ENCODE measurements at regions not wholly inside any gene's neighbourhood (a gene's known extent, or its start where the extent isn't known, plus 50 kb on each side); places are given as distances from the start of the nearest gene placed in this dataset.

DNA sequence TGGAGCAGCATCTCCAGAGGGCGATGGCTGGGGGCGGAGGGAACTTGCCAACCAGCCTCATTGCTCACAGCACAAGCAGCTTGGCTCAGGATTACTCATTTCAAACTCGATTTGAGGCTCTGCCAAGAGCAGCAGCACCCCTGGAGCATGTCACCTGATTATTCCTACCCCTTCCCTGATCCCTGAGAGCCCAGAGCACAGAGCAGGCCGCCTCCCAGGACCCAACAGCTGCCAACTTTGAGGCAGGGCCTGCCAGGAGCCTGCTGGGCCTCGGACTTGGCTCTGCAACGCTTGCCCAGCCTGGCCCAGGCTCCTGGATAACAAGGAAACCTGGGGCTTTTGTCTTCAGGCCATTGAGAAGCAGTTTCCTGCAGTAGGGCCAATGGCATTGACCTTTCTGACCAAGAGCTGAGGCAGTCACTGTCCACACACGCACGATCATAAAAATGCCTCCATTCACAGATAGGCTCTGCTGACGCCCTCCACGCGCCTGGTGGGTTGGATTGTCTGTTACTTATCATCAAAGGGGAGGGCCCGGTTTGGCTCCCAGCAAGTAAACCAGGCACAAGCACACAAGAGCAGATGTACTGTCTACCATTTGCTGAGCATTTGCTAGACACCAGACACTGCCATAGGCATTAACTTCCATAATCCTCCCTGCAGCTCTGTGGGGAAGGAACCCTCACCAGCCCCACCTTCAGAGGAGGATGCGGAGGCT lies 406.6 kb upstream of the EEF2KMT start:
- TF ChIP-seq TCF4 (CRISPR knock-in tag; IDR thresholded peaks at IDR 0.05; ENCODE audit: borderline replicate concordance), result peak; percentile 36; the same call in 1 of the 2 replicates
- TF ChIP-seq, protein P1, sequence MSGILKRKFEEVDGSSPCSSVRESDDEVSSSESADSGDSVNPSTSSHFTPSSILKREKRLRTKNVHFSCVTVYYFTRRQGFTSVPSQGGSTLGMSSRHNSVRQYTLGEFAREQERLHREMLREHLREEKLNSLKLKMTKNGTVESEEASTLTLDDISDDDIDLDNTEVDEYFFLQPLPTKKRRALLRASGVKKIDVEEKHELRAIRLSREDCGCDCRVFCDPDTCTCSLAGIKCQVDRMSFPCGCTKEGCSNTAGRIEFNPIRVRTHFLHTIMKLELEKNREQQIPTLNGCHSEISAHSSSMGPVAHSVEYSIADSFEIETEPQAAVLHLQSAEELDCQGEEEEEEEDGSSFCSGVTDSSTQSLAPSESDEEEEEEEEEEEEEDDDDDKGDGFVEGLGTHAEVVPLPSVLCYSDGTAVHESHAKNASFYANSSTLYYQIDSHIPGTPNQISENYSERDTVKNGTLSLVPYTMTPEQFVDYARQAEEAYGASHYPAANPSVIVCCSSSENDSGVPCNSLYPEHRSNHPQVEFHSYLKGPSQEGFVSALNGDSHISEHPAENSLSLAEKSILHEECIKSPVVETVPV (CRISPR knock-in tag; IDR thresholded peaks at IDR 0.05), result no peak
- TF ChIP-seq, protein P2, sequence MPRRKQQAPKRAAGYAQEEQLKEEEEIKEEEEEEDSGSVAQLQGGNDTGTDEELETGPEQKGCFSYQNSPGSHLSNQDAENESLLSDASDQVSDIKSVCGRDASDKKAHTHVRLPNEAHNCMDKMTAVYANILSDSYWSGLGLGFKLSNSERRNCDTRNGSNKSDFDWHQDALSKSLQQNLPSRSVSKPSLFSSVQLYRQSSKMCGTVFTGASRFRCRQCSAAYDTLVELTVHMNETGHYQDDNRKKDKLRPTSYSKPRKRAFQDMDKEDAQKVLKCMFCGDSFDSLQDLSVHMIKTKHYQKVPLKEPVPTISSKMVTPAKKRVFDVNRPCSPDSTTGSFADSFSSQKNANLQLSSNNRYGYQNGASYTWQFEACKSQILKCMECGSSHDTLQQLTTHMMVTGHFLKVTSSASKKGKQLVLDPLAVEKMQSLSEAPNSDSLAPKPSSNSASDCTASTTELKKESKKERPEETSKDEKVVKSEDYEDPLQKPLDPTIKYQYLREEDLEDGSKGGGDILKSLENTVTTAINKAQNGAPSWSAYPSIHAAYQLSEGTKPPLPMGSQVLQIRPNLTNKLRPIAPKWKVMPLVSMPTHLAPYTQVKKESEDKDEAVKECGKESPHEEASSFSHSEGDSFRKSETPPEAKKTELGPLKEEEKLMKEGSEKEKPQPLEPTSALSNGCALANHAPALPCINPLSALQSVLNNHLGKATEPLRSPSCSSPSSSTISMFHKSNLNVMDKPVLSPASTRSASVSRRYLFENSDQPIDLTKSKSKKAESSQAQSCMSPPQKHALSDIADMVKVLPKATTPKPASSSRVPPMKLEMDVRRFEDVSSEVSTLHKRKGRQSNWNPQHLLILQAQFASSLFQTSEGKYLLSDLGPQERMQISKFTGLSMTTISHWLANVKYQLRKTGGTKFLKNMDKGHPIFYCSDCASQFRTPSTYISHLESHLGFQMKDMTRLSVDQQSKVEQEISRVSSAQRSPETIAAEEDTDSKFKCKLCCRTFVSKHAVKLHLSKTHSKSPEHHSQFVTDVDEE (CRISPR knock-in tag; IDR thresholded peaks at IDR 0.05), result peak; percentile 52; the same call in 1 of the 2 replicates
- peak; percentile 53; the same call in 1 of the 3 replicates for ATAC-seq

DNA sequence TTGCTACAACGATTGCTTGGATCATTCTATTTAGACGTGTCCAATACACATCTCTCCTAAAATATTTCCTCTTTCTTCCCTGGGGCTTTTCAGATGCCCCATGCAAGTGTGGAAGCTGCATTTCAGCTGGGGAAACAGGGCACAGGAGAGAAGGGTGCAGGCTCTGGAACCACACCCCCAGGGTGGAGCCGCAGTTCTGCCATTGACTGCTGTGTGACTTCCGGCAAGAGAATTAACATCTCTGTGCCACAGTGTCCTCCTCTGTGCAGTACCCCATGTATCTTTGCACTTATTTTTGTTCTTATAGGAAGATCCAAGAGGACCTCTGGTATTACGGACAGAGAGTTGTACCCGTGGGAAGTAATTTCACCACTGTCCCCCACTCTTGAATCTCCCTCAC lies 405.3 kb upstream of the EEF2KMT start:
- ATAC-seq, result no peak
- TF ChIP-seq ESRRG (CRISPR knock-in tag; IDR thresholded peaks at IDR 0.05), result no peak
- TF ChIP-seq SNAI2 (CRISPR knock-in tag; IDR thresholded peaks at IDR 0.05), result no peak
- TF ChIP-seq, protein P3, sequence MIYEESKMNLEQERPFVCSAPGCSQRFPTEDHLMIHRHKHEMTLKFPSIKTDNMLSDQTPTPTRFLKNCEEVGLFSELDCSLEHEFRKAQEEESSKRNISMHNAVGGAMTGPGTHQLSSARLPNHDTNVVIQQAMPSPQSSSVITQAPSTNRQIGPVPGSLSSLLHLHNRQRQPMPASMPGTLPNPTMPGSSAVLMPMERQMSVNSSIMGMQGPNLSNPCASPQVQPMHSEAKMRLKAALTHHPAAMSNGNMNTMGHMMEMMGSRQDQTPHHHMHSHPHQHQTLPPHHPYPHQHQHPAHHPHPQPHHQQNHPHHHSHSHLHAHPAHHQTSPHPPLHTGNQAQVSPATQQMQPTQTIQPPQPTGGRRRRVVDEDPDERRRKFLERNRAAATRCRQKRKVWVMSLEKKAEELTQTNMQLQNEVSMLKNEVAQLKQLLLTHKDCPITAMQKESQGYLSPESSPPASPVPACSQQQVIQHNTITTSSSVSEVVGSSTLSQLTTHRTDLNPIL (CRISPR knock-in tag; IDR thresholded peaks at IDR 0.05; ENCODE audit: low read depth), result no peak
- TF ChIP-seq ZNF8 (CRISPR knock-in tag; IDR thresholded peaks at IDR 0.05), result no peak
- no peak for TF ChIP-seq ZNF70 (CRISPR knock-in tag; IDR thresholded peaks at IDR 0.05)

DNA sequence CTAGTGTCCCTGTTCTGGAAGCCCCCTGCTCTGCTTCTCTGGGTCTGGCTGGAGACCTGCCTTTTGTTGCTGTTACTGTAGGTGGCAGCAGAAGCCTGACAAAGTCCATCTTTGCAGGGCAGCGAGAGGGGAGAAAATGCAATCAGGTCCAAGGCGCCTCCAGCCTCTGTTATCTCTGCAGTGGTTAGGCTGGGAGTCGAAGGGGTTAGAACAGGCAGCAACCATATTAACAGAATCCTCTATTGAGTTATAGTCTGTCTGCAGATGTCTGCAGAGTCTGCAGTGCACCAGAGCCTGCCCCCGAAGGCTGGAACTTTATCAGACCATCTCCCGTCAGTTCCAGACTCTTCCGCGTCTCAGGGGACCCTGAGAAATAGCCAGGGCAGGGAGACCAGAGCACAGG lies 404.9 kb upstream of the EEF2KMT start:
- ATAC-seq, result peak; percentile 62; the same call in 1 of the 3 replicates

DNA sequence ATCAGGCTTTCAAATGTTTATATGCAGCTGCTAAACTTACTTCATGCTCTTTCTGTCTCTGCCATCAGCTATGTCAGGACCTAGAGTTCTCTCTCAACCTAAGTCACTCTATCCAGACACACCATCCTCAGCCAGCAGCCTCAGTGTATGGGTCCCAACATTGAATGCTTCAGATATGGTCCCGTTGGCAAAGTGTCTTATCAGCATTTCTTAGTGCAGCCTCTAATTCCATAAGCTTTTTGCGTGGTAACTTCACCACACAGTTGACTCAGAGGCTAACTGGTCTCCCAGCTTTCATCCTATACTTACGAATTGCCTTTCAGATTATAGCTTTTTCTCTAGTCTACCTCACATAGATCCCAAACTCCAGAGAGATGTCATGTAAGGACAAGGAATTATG lies 402.9 kb upstream of the EEF2KMT start:
- TF ChIP-seq, protein P4, sequence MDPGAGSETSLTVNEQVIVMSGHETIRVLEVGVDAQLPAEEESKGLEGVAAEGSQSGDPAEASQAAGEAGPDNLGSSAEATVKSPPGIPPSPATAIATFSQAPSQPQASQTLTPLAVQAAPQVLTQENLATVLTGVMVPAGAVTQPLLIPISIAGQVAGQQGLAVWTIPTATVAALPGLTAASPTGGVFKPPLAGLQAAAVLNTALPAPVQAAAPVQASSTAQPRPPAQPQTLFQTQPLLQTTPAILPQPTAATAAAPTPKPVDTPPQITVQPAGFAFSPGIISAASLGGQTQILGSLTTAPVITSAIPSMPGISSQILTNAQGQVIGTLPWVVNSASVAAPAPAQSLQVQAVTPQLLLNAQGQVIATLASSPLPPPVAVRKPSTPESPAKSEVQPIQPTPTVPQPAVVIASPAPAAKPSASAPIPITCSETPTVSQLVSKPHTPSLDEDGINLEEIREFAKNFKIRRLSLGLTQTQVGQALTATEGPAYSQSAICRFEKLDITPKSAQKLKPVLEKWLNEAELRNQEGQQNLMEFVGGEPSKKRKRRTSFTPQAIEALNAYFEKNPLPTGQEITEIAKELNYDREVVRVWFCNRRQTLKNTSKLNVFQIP (CRISPR knock-in tag; IDR thresholded peaks at IDR 0.05; ENCODE audit: borderline replicate concordance, low read depth), result no peak
- TF ChIP-seq ZNF8 (CRISPR knock-in tag; IDR thresholded peaks at IDR 0.05), result no peak
- ATAC-seq, result no peak

More for the DNA sequence above, 404.9 kb upstream of the EEF2KMT start:
- TF ChIP-seq, protein P2 (CRISPR knock-in tag; IDR thresholded peaks at IDR 0.05), result peak; percentile 92
- TF ChIP-seq TCF4 (CRISPR knock-in tag; IDR thresholded peaks at IDR 0.05; ENCODE audit: borderline replicate concordance), result peak; percentile 97
- TF ChIP-seq ZFP30 (CRISPR knock-in tag; IDR thresholded peaks at IDR 0.05), result no peak

DNA sequence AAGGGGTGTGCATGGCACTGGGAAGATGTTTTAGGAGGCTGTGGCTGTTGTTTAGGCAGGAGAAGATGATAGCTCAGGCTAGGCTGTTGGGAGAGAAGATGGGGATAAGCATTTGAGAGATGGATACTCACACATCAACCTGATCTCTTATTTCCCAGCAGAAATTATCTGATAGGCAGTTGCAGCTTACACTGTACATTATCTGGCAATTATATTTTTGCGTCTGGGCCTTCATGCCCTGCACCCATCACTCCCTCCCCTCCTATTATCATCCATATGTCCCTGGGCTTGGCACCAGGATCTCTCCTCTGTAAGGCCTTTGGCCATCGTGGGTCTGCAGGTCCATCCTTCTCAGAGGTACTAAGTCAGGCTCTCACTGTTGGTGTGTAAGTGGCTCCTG lies 401.0 kb upstream of the EEF2KMT start:
- ATAC-seq, result no peak
- TF ChIP-seq ARNTL (CRISPR knock-in tag; IDR thresholded peaks at IDR 0.05; ENCODE audit: borderline replicate concordance, low read depth) (no peak), SNAI2 (CRISPR knock-in tag; IDR thresholded peaks at IDR 0.05) (no peak), TOX (CRISPR knock-in tag; IDR thresholded peaks at IDR 0.05; ENCODE audit: borderline replicate concordance) (no peak), ZC3H10 (CRISPR knock-in tag; IDR thresholded peaks at IDR 0.05) (no peak), ZNF8 (CRISPR knock-in tag; IDR thresholded peaks at IDR 0.05) (no peak)

All from SK-N-SH treated with all-trans-retinoic acid at 6 μM for 48 hours (cell line).